ENCODE measurements at regions not wholly inside any gene's neighbourhood (a gene's known extent, or its start where the extent isn't known, plus 50 kb on each side); places are given as distances from the start of the nearest gene placed in this dataset.

GRCh38 chr2:14752295-14752694 lies 119.8 kb downstream of the LRATD1 start:
- peaks cover 16% of the 10 kb centered on the region for H3K4me1 ChIP-seq (ENCODE audit: control insufficient read depth, insufficient read depth, low read length)
- no peak overlapping the region for H3K9ac ChIP-seq (ENCODE audit: low read depth, low read length)
- H3K4me2 ChIP-seq (ENCODE audit: low read length), result no peak overlapping the region
- no peaks in the 10 kb centered on the region for H3K9me3 ChIP-seq (replicated peaks; ENCODE audit: low read length)
- H3K36me3 ChIP-seq (ENCODE audit: insufficient read depth, low read length), result no peaks in the 10 kb centered on the region
- H3K27me3 ChIP-seq (ENCODE audit: control insufficient read depth, insufficient read depth, low read length), result no peaks in the 10 kb centered on the region
- H3K4me3 ChIP-seq (ENCODE audit: low read length), result no peak overlapping the region

- H3K9ac ChIP-seq (ENCODE audit: low read depth, low read length), result peak overlapping the region; percentile 53
- peaks cover 19% of the 10 kb centered on the region for H3K4me1 ChIP-seq (ENCODE audit: control insufficient read depth, insufficient read depth, low read length)
- no peaks in the 10 kb centered on the region for H3K36me3 ChIP-seq (ENCODE audit: insufficient read depth, low read length)
- H3K27me3 ChIP-seq (ENCODE audit: control insufficient read depth, insufficient read depth, low read length), result no peaks in the 10 kb centered on the region
- no peaks in the 10 kb centered on the region for H3K9me3 ChIP-seq (replicated peaks; ENCODE audit: low read length)
- peak overlapping the region; percentile 16 for H3K4me2 ChIP-seq (ENCODE audit: low read length)
- H3K4me3 ChIP-seq (ENCODE audit: low read length), result peak overlapping the region; percentile 39
These were observed 123.6 kb downstream of the LRATD1 start for GRCh38 chr2:14756122-14756541.

GRCh38 chr2:14756981-14757657 lies 124.6 kb downstream of the LRATD1 start:
- H3K4me1 ChIP-seq (ENCODE audit: control insufficient read depth, insufficient read depth, low read length), result peaks cover 19% of the 10 kb centered on the region
- peak overlapping the region; percentile 39 for H3K4me2 ChIP-seq (ENCODE audit: low read length)
- H3K27me3 ChIP-seq (ENCODE audit: control insufficient read depth, insufficient read depth, low read length), result no peaks in the 10 kb centered on the region
- peak overlapping the region; percentile 44 for H3K4me3 ChIP-seq (ENCODE audit: low read length)
- peak overlapping the region; percentile 53 for H3K9ac ChIP-seq (ENCODE audit: low read depth, low read length)
- H3K9me3 ChIP-seq (replicated peaks; ENCODE audit: low read length), result no peaks in the 10 kb centered on the region
- H3K36me3 ChIP-seq (ENCODE audit: insufficient read depth, low read length), result no peaks in the 10 kb centered on the region

GRCh38 chr2:14759082-14759481 lies 126.6 kb downstream of the LRATD1 start:
- Histone ChIP-seq H3K4me3 (ENCODE audit: low read length) (no peak overlapping the region), H3K9me3 (replicated peaks; ENCODE audit: low read length) (no peaks in the 10 kb centered on the region)

GRCh38 chr2:14760169-14760568 lies 127.7 kb downstream of the LRATD1 start:
- Histone ChIP-seq H3K4me2 (ENCODE audit: low read length) (no peak overlapping the region), H3K9ac (ENCODE audit: low read depth, low read length) (no peak overlapping the region), H3K27me3 (ENCODE audit: control insufficient read depth, insufficient read depth, low read length) (no peaks in the 10 kb centered on the region), H3K9me3 (replicated peaks; ENCODE audit: low read length) (no peaks in the 10 kb centered on the region), H3K4me3 (ENCODE audit: low read length) (no peak overlapping the region), H3K4me1 (ENCODE audit: control insufficient read depth, insufficient read depth, low read length) (peaks cover 19% of the 10 kb centered on the region), H3K36me3 (ENCODE audit: insufficient read depth, low read length) (no peaks in the 10 kb centered on the region)

More at GRCh38 chr2:14759082-14759481, 126.6 kb downstream of the LRATD1 start:
- Histone ChIP-seq H3K27me3 (ENCODE audit: control insufficient read depth, insufficient read depth, low read length) (no peaks in the 10 kb centered on the region), H3K9ac (ENCODE audit: low read depth, low read length) (no peak overlapping the region), H3K4me1 (ENCODE audit: control insufficient read depth, insufficient read depth, low read length) (peaks cover 19% of the 10 kb centered on the region), H3K4me2 (ENCODE audit: low read length) (no peak overlapping the region), H3K36me3 (ENCODE audit: insufficient read depth, low read length) (no peaks in the 10 kb centered on the region)

GRCh38 chr2:14761118-14761517 lies 128.6 kb downstream of the LRATD1 start:
- Histone ChIP-seq H3K27me3 (ENCODE audit: control insufficient read depth, insufficient read depth, low read length) (no peaks in the 10 kb centered on the region), H3K4me3 (ENCODE audit: low read length) (no peak overlapping the region), H3K9me3 (replicated peaks; ENCODE audit: low read length) (no peaks in the 10 kb centered on the region), H3K36me3 (ENCODE audit: insufficient read depth, low read length) (no peaks in the 10 kb centered on the region), H3K4me1 (ENCODE audit: control insufficient read depth, insufficient read depth, low read length) (peaks cover 13% of the 10 kb centered on the region), H3K4me2 (ENCODE audit: low read length) (no peak overlapping the region), H3K9ac (ENCODE audit: low read depth, low read length) (no peak overlapping the region)

GRCh38 chr2:14773696-14774095 lies 141.2 kb downstream of the LRATD1 start:
- H3K9me3 ChIP-seq (replicated peaks; ENCODE audit: low read length), result no peaks in the 10 kb centered on the region
- H3K36me3 ChIP-seq (ENCODE audit: insufficient read depth, low read length), result no peaks in the 10 kb centered on the region
- H3K4me2 ChIP-seq (ENCODE audit: low read length), result no peak overlapping the region
- H3K4me3 ChIP-seq (ENCODE audit: low read length), result no peak overlapping the region
- H3K4me1 ChIP-seq (ENCODE audit: control insufficient read depth, insufficient read depth, low read length), result peaks cover 11% of the 10 kb centered on the region
- no peaks in the 10 kb centered on the region for H3K27me3 ChIP-seq (ENCODE audit: control insufficient read depth, insufficient read depth, low read length)
- no peak overlapping the region for H3K9ac ChIP-seq (ENCODE audit: low read depth, low read length)

- Histone ChIP-seq H3K4me2 (ENCODE audit: low read length) (no peak overlapping the region), H3K4me3 (ENCODE audit: low read length) (no peak overlapping the region), H3K36me3 (ENCODE audit: insufficient read depth, low read length) (no peaks in the 10 kb centered on the region), H3K9me3 (replicated peaks; ENCODE audit: low read length) (no peaks in the 10 kb centered on the region), H3K4me1 (ENCODE audit: control insufficient read depth, insufficient read depth, low read length) (peaks cover 17% of the 10 kb centered on the region), H3K9ac (ENCODE audit: low read depth, low read length) (no peak overlapping the region), H3K27me3 (ENCODE audit: control insufficient read depth, insufficient read depth, low read length) (no peaks in the 10 kb centered on the region)
These were observed 142.0 kb downstream of the LRATD1 start for GRCh38 chr2:14774436-14774968.

GRCh38 chr2:14776216-14776615 lies 143.7 kb downstream of the LRATD1 start:
- Histone ChIP-seq H3K36me3 (ENCODE audit: insufficient read depth, low read length) (no peaks in the 10 kb centered on the region), H3K27me3 (ENCODE audit: control insufficient read depth, insufficient read depth, low read length) (no peaks in the 10 kb centered on the region), H3K9ac (ENCODE audit: low read depth, low read length) (no peak overlapping the region), H3K4me1 (ENCODE audit: control insufficient read depth, insufficient read depth, low read length) (peaks cover 17% of the 10 kb centered on the region), H3K4me3 (ENCODE audit: low read length) (no peak overlapping the region), H3K9me3 (replicated peaks; ENCODE audit: low read length) (no peaks in the 10 kb centered on the region), H3K4me2 (ENCODE audit: low read length) (no peak overlapping the region)

GRCh38 chr2:14778015-14778414 lies 145.5 kb downstream of the LRATD1 start:
- no peaks in the 10 kb centered on the region for H3K36me3 ChIP-seq (ENCODE audit: insufficient read depth, low read length)
- no peaks in the 10 kb centered on the region for H3K9me3 ChIP-seq (replicated peaks; ENCODE audit: low read length)
- H3K4me1 ChIP-seq (ENCODE audit: control insufficient read depth, insufficient read depth, low read length), result peaks cover 17% of the 10 kb centered on the region
- H3K4me2 ChIP-seq (ENCODE audit: low read length), result peak overlapping the region; percentile 60
- H3K9ac ChIP-seq (ENCODE audit: low read depth, low read length), result no peak overlapping the region
- H3K27me3 ChIP-seq (ENCODE audit: control insufficient read depth, insufficient read depth, low read length), result no peaks in the 10 kb centered on the region
- H3K4me3 ChIP-seq (ENCODE audit: low read length), result no peak overlapping the region

GRCh38 chr2:14779252-14779651 lies 146.7 kb downstream of the LRATD1 start:
- Histone ChIP-seq H3K4me1 (ENCODE audit: control insufficient read depth, insufficient read depth, low read length) (peaks cover 17% of the 10 kb centered on the region), H3K27me3 (ENCODE audit: control insufficient read depth, insufficient read depth, low read length) (no peaks in the 10 kb centered on the region), H3K4me3 (ENCODE audit: low read length) (no peak overlapping the region), H3K4me2 (ENCODE audit: low read length) (no peak overlapping the region), H3K36me3 (ENCODE audit: insufficient read depth, low read length) (no peaks in the 10 kb centered on the region), H3K9me3 (replicated peaks; ENCODE audit: low read length) (no peaks in the 10 kb centered on the region), H3K9ac (ENCODE audit: low read depth, low read length) (no peak overlapping the region)

GRCh38 chr2:14781142-14781541 lies 148.6 kb downstream of the LRATD1 start:
- Histone ChIP-seq H3K9ac (ENCODE audit: low read depth, low read length) (no peak overlapping the region), H3K36me3 (ENCODE audit: insufficient read depth, low read length) (no peaks in the 10 kb centered on the region), H3K4me1 (ENCODE audit: control insufficient read depth, insufficient read depth, low read length) (peaks cover 17% of the 10 kb centered on the region), H3K27me3 (ENCODE audit: control insufficient read depth, insufficient read depth, low read length) (no peaks in the 10 kb centered on the region), H3K4me3 (ENCODE audit: low read length) (no peak overlapping the region), H3K4me2 (ENCODE audit: low read length) (no peak overlapping the region), H3K9me3 (replicated peaks; ENCODE audit: low read length) (no peaks in the 10 kb centered on the region)
